BJ (cell line): ENCODE measurements at regions not wholly inside any gene's neighbourhood (a gene's known extent, or its start where the extent isn't known, plus 50 kb on each side); places are given as distances from the start of the nearest gene placed in this dataset.

Experiments used
- CTCF ChIA-PET: fragments of 350-600 bp; formaldehyde crosslinking; extraction: SDS; loops from one replicate; lab custom pipeline; 2021; ENCODE audit warnings: antibody characterized with exemption, inconsistent platforms; lab: Yijun Ruan, JAX
- POLR2A ChIA-PET: fragments of 300-600 bp; sonication (Branson Sonifier 250); formaldehyde crosslinking; extraction: SDS; loops from one replicate; lab custom pipeline; 2021; ENCODE audit warnings: antibody characterized with exemption; lab: Charles Lee
- DNase-seq: peaks from one replicate; pipeline ENCODE4 v3.0.0-alpha.2; 2011; ENCODE audit warnings: low read depth
- H3K27me3 ChIP-seq: 2 replicates; pipeline ENCODE4 v1.6.0; 2011; ENCODE audit warnings: low read length; ENCODE audit not compliant: control insufficient read depth, insufficient read depth
- H3K36me3 ChIP-seq: 2 replicates; pipeline ENCODE4 v1.5.1; 2011; ENCODE audit warnings: low read length; ENCODE audit not compliant: control insufficient read depth, insufficient read depth
- H3K4me3 ChIP-seq: 2 replicates; pipeline ENCODE4 v1.5.1; 2011; ENCODE audit warnings: low read depth, mild to moderate bottlenecking, control low read depth, low read length
- CTCF ChIP-seq: IDR thresholded peaks from 2 replicates; pipeline ENCODE4 v1.5.1; 2011; ENCODE audit warnings: low read depth, mild to moderate bottlenecking, control low read depth, inconsistent platforms, low read length, moderate library complexity; ENCODE audit not compliant: insufficient read depth

GRCh38 chr5:15421921-15422412, 78.0 kb upstream of the FBXL7 start:
- no peaks in the 10 kb centered on the region for H3K27me3 ChIP-seq
- DNase-seq: no peak
- H3K4me3 ChIP-seq: no peak overlapping the region
- CTCF ChIA-PET: interaction anchor here (1.1 kb wide), 1 partner anchor 14 kb away, joined by 3 read pairs; no protein-coding TSS in a partner anchor
- no peaks in the 10 kb centered on the region for H3K36me3 ChIP-seq
- POLR2A ChIA-PET: no interaction called here
- no peak for TF ChIP-seq CTCF

- POLR2A ChIA-PET: no interaction called here
- H3K36me3 ChIP-seq: no peaks in the 10 kb centered on the region
- CTCF ChIA-PET: no interaction called here
- TF ChIP-seq CTCF: no peak
- H3K4me3 ChIP-seq: no peak overlapping the region
- DNase-seq: no peak
- H3K27me3 ChIP-seq: no peaks in the 10 kb centered on the region
Measured at GRCh38 chr5:15421381-15421780, 78.6 kb upstream of the FBXL7 start.

- Histone ChIP-seq H3K27me3 (no peaks in the 10 kb centered on the region), H3K4me3 (no peak overlapping the region), H3K36me3 (no peaks in the 10 kb centered on the region)
- no peak for TF ChIP-seq CTCF
- DNase-seq: no peak
- POLR2A ChIA-PET: no interaction called here
- CTCF ChIA-PET: no interaction called here
Measured at GRCh38 chr5:15420201-15420600, 79.8 kb upstream of the FBXL7 start.

GRCh38 chr5:15417156-15417555, 82.8 kb upstream of the FBXL7 start:
- Histone ChIP-seq H3K36me3 (no peaks in the 10 kb centered on the region), H3K27me3 (no peaks in the 10 kb centered on the region), H3K4me3 (no peak overlapping the region)
- no peak for DNase-seq
- ChIA-PET CTCF (no interaction called here), POLR2A (no interaction called here)
- TF ChIP-seq CTCF: no peak

- TF ChIP-seq CTCF: no peak
- POLR2A ChIA-PET: no interaction called here
- H3K27me3 ChIP-seq: no peaks in the 10 kb centered on the region
Measured at GRCh38 chr5:15406478-15406877, 93.5 kb upstream of the FBXL7 start.

More at GRCh38 chr5:15406478-15406877, 93.5 kb upstream of the FBXL7 start:
- CTCF ChIA-PET: no interaction called here
- Histone ChIP-seq H3K4me3 (no peak overlapping the region), H3K36me3 (no peaks in the 10 kb centered on the region)
- no peak for DNase-seq
